Natural killer cell (primary cell): ENCODE measurements at regions not wholly inside any gene's neighbourhood (a gene's known extent, or its start where the extent isn't known, plus 50 kb on each side); places are given as distances from the start of the nearest gene placed in this dataset.

Source experiments
- ATAC-seq, 3 donors: fragments of 150-1000 bp in 2 of 3; fragments of 200-7000 bp in 1 of 3; cut with Tn5 transposase; 1 replicate in 1 of 3; 2 replicates in 2 of 3; pipeline ENCODE4 v1.10.0; 2021; ENCODE audit warnings: mild to moderate bottlenecking in 2 of 3, moderate library complexity in 2 of 3
- DNase-seq, 2 donors: peaks; one replicate each; pipeline versions ENCODE4 v3.0.0 to v3.0.0-alpha.2; 2013 to 2021; ENCODE audit warnings: mixed read lengths in 1 of 2
- H3K27ac ChIP-seq: one replicate; pipeline ENCODE4 v1.5.1; 2013; ENCODE audit warnings: mild to moderate bottlenecking, low read length
- H3K27me3 ChIP-seq: one replicate; pipeline ENCODE4 v1.6.1; 2013; ENCODE audit warnings: low read length; ENCODE audit not compliant: control insufficient read depth, insufficient read depth
- H3K36me3 ChIP-seq: one replicate; pipeline ENCODE4 v1.6.1; 2013; ENCODE audit warnings: low read length; ENCODE audit not compliant: control insufficient read depth, insufficient read depth
- H3K4me1 ChIP-seq: one replicate; pipeline ENCODE4 v1.6.1; 2013; ENCODE audit warnings: low read length; ENCODE audit not compliant: control insufficient read depth, insufficient read depth
- H3K4me3 ChIP-seq: one replicate; pipeline ENCODE4 v1.5.1; 2013; ENCODE audit warnings: low read length
- H3K9me3 ChIP-seq: one replicate; pipeline ENCODE4 v1.6.1; 2013; ENCODE audit warnings: low read length; ENCODE audit not compliant: control insufficient read depth, insufficient read depth
- H3K27ac Mint-ChIP-seq, 2 donors: one replicate each; pipeline ENCODE4 v1.8.0; 2022; ENCODE audit warnings: mild to moderate bottlenecking in 2 of 2, mixed read lengths in 2 of 2, moderate library complexity in 1 of 2
- H3K27me3 Mint-ChIP-seq, 2 donors: one replicate each; pipeline ENCODE4 v1.8.0; 2022; ENCODE audit warnings: low read depth in 2 of 2, mixed read lengths in 2 of 2
- H3K36me3 Mint-ChIP-seq: one replicate; pipeline ENCODE4 v1.8.0; 2022; ENCODE audit warnings: mixed read lengths
- H3K4me1 Mint-ChIP-seq, 2 donors: one replicate each; pipeline ENCODE4 v1.8.0; 2022; ENCODE audit warnings: mixed read lengths in 2 of 2
- H3K4me3 Mint-ChIP-seq: one replicate; pipeline ENCODE4 v1.8.0; 2022; ENCODE audit warnings: mild to moderate bottlenecking, moderate library complexity, mixed read lengths
- H3K9me3 Mint-ChIP-seq, 2 donors: one replicate each; pipeline ENCODE4 v1.8.0; 2022; ENCODE audit warnings: mixed read lengths in 2 of 2
- CTCF ChIP-seq: fragments of 200-600 bp; IDR thresholded peaks from one replicate; pipeline ENCODE4 v1.8.0; 2022; ENCODE audit warnings: antibody characterized with exemption
- WGBS: methylation state at CpG from one replicate; pipeline ENCODE4 v1.1.7; 2013; ENCODE audit warnings: missing lambda C conversion rate; ENCODE audit not compliant: insufficient coverage; 5-methylcytosine and 5-hydroxymethylcytosine counted together
- intact Hi-C: fragments of 100-400 bp; cut with micrococcal nuclease; formaldehyde crosslinking; loops from one replicate; pipeline ENCODE4 v1.14.2; 2022

- WGBS, result 100% methylated on average over 1 of the region's 1 CpG
- DNase-seq (no peak), ATAC-seq (no peak)
- no peak overlapping the region for H3K27ac Mint-ChIP-seq
- Histone ChIP-seq H3K36me3 (no peaks in the 10 kb centered on the region), H3K27ac (no peak overlapping the region), H3K4me1 (no peaks in the 10 kb centered on the region), H3K4me3 (no peak overlapping the region), H3K27me3 (no peaks in the 10 kb centered on the region), H3K9me3 (no peaks in the 10 kb centered on the region)
- no peak for TF ChIP-seq CTCF
- H3K9me3 Mint-ChIP-seq, result no peaks in the 10 kb centered on the region
- no peaks in the 10 kb centered on the region for H3K4me1 Mint-ChIP-seq
- intact Hi-C loops, result no loop called here
- H3K36me3 Mint-ChIP-seq, result no peaks in the 10 kb centered on the region
- peaks cover 0 to 10% of the 10 kb centered on the region in 2 donors for H3K27me3 Mint-ChIP-seq
- H3K4me3 Mint-ChIP-seq, result no peak overlapping the region
Observed at GRCh38 chr11:130571519-130571918, 123.1 kb downstream of the ADAMTS15 start.

GRCh38 chr11:130571947-130572584 is 123.6 kb downstream of the ADAMTS15 start:
- no peaks in the 10 kb centered on the region for H3K9me3 ChIP-seq
- no peaks in the 10 kb centered on the region for H3K9me3 Mint-ChIP-seq
- ATAC-seq, result no peak
- intact Hi-C loops, result no loop called here
- DNase-seq, result no peak
- no peak overlapping the region for H3K27ac ChIP-seq
- no peak overlapping the region for H3K4me3 Mint-ChIP-seq
- WGBS, result 88% methylated on average over 10 of the region's 10 CpGs
- H3K27ac Mint-ChIP-seq, result no peak overlapping the region
- TF ChIP-seq CTCF, result no peak
- H3K27me3 ChIP-seq, result no peaks in the 10 kb centered on the region
- peaks cover 0 to 10% of the 10 kb centered on the region in 2 donors for H3K27me3 Mint-ChIP-seq
- H3K4me1 ChIP-seq, result no peaks in the 10 kb centered on the region
- no peaks in the 10 kb centered on the region for H3K36me3 Mint-ChIP-seq
- H3K4me1 Mint-ChIP-seq, result no peaks in the 10 kb centered on the region
- H3K36me3 ChIP-seq, result no peaks in the 10 kb centered on the region
- no peak overlapping the region for H3K4me3 ChIP-seq

- TF ChIP-seq CTCF, result no peak
Observed at GRCh38 chr11:130573767-130574166, 125.3 kb downstream of the ADAMTS15 start.

GRCh38 chr11:130574740-130575139 is 126.3 kb downstream of the ADAMTS15 start:
- Histone ChIP-seq H3K9me3 (no peaks in the 10 kb centered on the region), H3K4me3 (no peak overlapping the region), H3K27ac (no peak overlapping the region), H3K4me1 (no peaks in the 10 kb centered on the region), H3K27me3 (no peaks in the 10 kb centered on the region), H3K36me3 (no peaks in the 10 kb centered on the region)
- peaks cover 0 to 3% of the 10 kb centered on the region in 2 donors for H3K27me3 Mint-ChIP-seq
- ATAC-seq (no peak), DNase-seq (no peak)
- WGBS, result 82% methylated on average over 2 of the region's 2 CpGs
- H3K27ac Mint-ChIP-seq, result no peak overlapping the region
- H3K4me3 Mint-ChIP-seq, result no peak overlapping the region
- intact Hi-C loops, result no loop called here
- no peaks in the 10 kb centered on the region for H3K4me1 Mint-ChIP-seq
- TF ChIP-seq CTCF, result no peak
- no peaks in the 10 kb centered on the region for H3K9me3 Mint-ChIP-seq
- H3K36me3 Mint-ChIP-seq, result no peaks in the 10 kb centered on the region

More at GRCh38 chr11:130573767-130574166, 125.3 kb downstream of the ADAMTS15 start:
- Mint-ChIP-seq H3K4me1 (no peaks in the 10 kb centered on the region), H3K27me3 (peaks cover 0 to 3% of the 10 kb centered on the region in 2 donors), H3K4me3 (no peak overlapping the region), H3K36me3 (no peaks in the 10 kb centered on the region), H3K9me3 (no peaks in the 10 kb centered on the region), H3K27ac (no peak overlapping the region)
- no peak for DNase-seq
- no peak overlapping the region for H3K4me3 ChIP-seq
- no peaks in the 10 kb centered on the region for H3K36me3 ChIP-seq
- no peak overlapping the region for H3K27ac ChIP-seq
- WGBS, result 92% methylated on average over 2 of the region's 2 CpGs
- no peak for ATAC-seq
- H3K4me1 ChIP-seq, result no peaks in the 10 kb centered on the region
- H3K27me3 ChIP-seq, result no peaks in the 10 kb centered on the region
- intact Hi-C loops, result no loop called here
- H3K9me3 ChIP-seq, result no peaks in the 10 kb centered on the region
